ENCODE measurements at regions not wholly inside any gene's neighbourhood (a gene's known extent, or its start where the extent isn't known, plus 50 kb on each side); places are given as distances from the start of the nearest gene placed in this dataset.

- no peak for TF ChIP-seq STAG1 (CRISPR knock-in tag; IDR thresholded peaks at IDR 0.05)
- TF ChIP-seq ZNF557 (CRISPR knock-in tag; IDR thresholded peaks at IDR 0.05): no peak
- TF ChIP-seq ZNF549 (CRISPR knock-in tag; IDR thresholded peaks at IDR 0.05): no peak
- no peak for TF ChIP-seq PAXIP1 (CRISPR knock-in tag; conservative IDR thresholded peaks at IDR 0.05)
Measured at GRCh38 chr7:124655990-124656389, 109.6 kb downstream of the GPR37 start (continued).

- CTCF ChIA-PET (ENCODE audit: low intra/inter-chr PET ratio, low total read pairs): no interaction called here
- Histone ChIP-seq H3K4me3 (replicated peaks in 1 of 3; ENCODE audit: insufficient read depth in 1 of 3, low read depth in 2 of 3, low read length in 3 of 3) (no peak overlapping the region), H3K36me3 (replicated peaks in 1 of 2; ENCODE audit: control insufficient read depth in 1 of 2, insufficient read depth in 2 of 2, low read length in 2 of 2) (no peaks in the 10 kb centered on the region), H3K4me1 (ENCODE audit: insufficient read depth, low read length) (no peaks in the 10 kb centered on the region), H4K20me1 (ENCODE audit: insufficient read depth, low read length) (no peaks in the 10 kb centered on the region), H2AFZ (ENCODE audit: low read length) (no peak overlapping the region), H3K4me2 (ENCODE audit: low read depth, low read length) (no peak overlapping the region), H3K9ac (ENCODE audit: insufficient read depth, low read depth, low read length) (no peak overlapping the region), H3K79me2 (ENCODE audit: insufficient read depth, low read length) (no peaks in the 10 kb centered on the region), H3K27me3 (ENCODE audit: control insufficient read depth in 1 of 2, insufficient read depth in 2 of 2, low read length in 2 of 2) (no peaks in the 10 kb centered on the region), H3K9me3 (ENCODE audit: low read length) (no peaks in the 10 kb centered on the region), H3K27ac (ENCODE audit: extremely low read length, insufficient read depth, low read length) (no peak overlapping the region)
- intact Hi-C loops (cut with micrococcal nuclease; ENCODE audit: unreplicated experiment): no loop called here
- POLR2A ChIA-PET: no interaction called here
- in situ Hi-C loops (cut with HindIII; ENCODE audit: extremely low pct_ligation_motif_present, low pct_unique_long_range_greater_than_20kb): no loop called here
- DNase-seq (ENCODE audit: low spot score): no peak
- no peak for TF ChIP-seq IRF2 (CRISPR knock-in tag; IDR thresholded peaks at IDR 0.05)
- TF ChIP-seq FOXA3 (CRISPR knock-in tag; IDR thresholded peaks at IDR 0.05): no peak
- TF ChIP-seq PRPF4 (IDR thresholded peaks at IDR 0.05; ENCODE audit: low read depth, low read length, poor library complexity, severe bottlenecking): no peak
- TF ChIP-seq JUND (CRISPR knock-in tag; IDR thresholded peaks at IDR 0.05): no peak
- no TSS peak for BruUV-seq (replicated peaks)
- no peak for FAIRE-seq
- WGBS (ENCODE audit: low lambda C conversion rate): 7% methylated on average over 1 of the region's 1 CpG
- no peak for ATAC-seq
Measured at GRCh38 chr7:124652237-124652636, 113.4 kb downstream of the GPR37 start.
